DOHH2 (cell line): ENCODE measurements at regions not wholly inside any gene's neighbourhood (a gene's known extent, or its start where the extent isn't known, plus 50 kb on each side); places are given as distances from the start of the nearest gene placed in this dataset.

ENCODE experiments used
- H3F3A ChIP-seq: fragments of 200-600 bp; sonication (generic), shearing (Covaris generic); 2 replicates; pipeline ENCODE4 v1.6.0; 2016; ENCODE audit warnings: antibody characterized with exemption, mild to moderate bottlenecking; ENCODE audit not compliant: control insufficient read depth, insufficient read depth
- H3K27ac ChIP-seq: fragments of 200-600 bp; sonication (generic); 2 replicates; pipeline ENCODE4 v1.5.1; 2014; ENCODE audit warnings: low read depth, mild to moderate bottlenecking, low read length, moderate library complexity
- H3K27me3 ChIP-seq: fragments of 200-600 bp; sonication (generic); 2 replicates; pipeline ENCODE4 v1.6.1; 2014; ENCODE audit warnings: mild to moderate bottlenecking, low read length, mixed read lengths; ENCODE audit not compliant: control insufficient read depth
- H3K36me3 ChIP-seq: fragments of 200-600 bp; sonication (generic); 2 replicates; pipeline ENCODE4 v1.6.1; 2014; ENCODE audit warnings: mild to moderate bottlenecking, low read length, moderate library complexity, mixed read lengths; ENCODE audit not compliant: control insufficient read depth
- H3K4me1 ChIP-seq: fragments of 200-600 bp; sonication (generic); 2 replicates; pipeline ENCODE4 v1.6.1; 2014; ENCODE audit warnings: mild to moderate bottlenecking, low read length, mixed read lengths; ENCODE audit not compliant: control insufficient read depth
- H3K4me2 ChIP-seq: fragments of 200-600 bp; sonication (generic); 2 replicates; pipeline ENCODE4 v1.6.0; 2014; ENCODE audit warnings: mild to moderate bottlenecking, low read length, moderate library complexity
- H3K4me3 ChIP-seq: fragments of 200-600 bp; sonication (generic); 2 replicates; pipeline ENCODE4 v1.5.1; 2014; ENCODE audit warnings: mild to moderate bottlenecking, low read length, mixed read lengths
- H3K79me2 ChIP-seq: fragments of 200-600 bp; sonication (generic); 2 replicates; pipeline ENCODE4 v1.6.1; 2014; ENCODE audit warnings: mild to moderate bottlenecking, low read length, mixed read lengths; ENCODE audit not compliant: control insufficient read depth
- H3K9me2 ChIP-seq: fragments of 200-600 bp; sonication (generic); replicated peaks from 2 replicates; pipeline ENCODE4 v1.6.1; 2014; ENCODE audit warnings: mild to moderate bottlenecking, low read length, mixed read lengths; ENCODE audit not compliant: control insufficient read depth
- H3K9me3 ChIP-seq: fragments of 200-600 bp; sonication (generic); 2 replicates; pipeline ENCODE4 v1.6.1; 2014; ENCODE audit warnings: antibody characterized with exemption, low read length, mixed read lengths; ENCODE audit not compliant: control insufficient read depth, insufficient read depth
- H4K20me1 ChIP-seq: fragments of 200-600 bp; sonication (generic); 2 replicates; pipeline ENCODE4 v1.6.0; 2014; ENCODE audit warnings: low read depth, mild to moderate bottlenecking, antibody characterized with exemption, low read length, moderate library complexity; ENCODE audit not compliant: control insufficient read depth, insufficient read depth
- CTCF ChIP-seq: fragments of 200-600 bp; sonication (generic); IDR thresholded peaks from one replicate; pipeline ENCODE4 v1.5.1; 2014; ENCODE audit warnings: antibody characterized with exemption, mild to moderate bottlenecking, low read depth, low read length; ENCODE audit not compliant: poor library complexity, severe bottlenecking
- EZH2phosphoT487 ChIP-seq: fragments of 200-600 bp; sonication (generic); IDR thresholded peaks from 2 replicates; pipeline ENCODE4 v1.6.1; 2017; ENCODE audit warnings: borderline replicate concordance, mild to moderate bottlenecking, antibody characterized with exemption, low read length, moderate library complexity, mixed read lengths

GRCh38 chr1:238153939-238154338 is 263.2 kb upstream of the ZP4 start:
- no peaks in the 10 kb centered on the region for H3K27me3 ChIP-seq
- H3K9me3 ChIP-seq: no peaks in the 10 kb centered on the region
- H3F3A ChIP-seq: no peaks in the 10 kb centered on the region
- no peaks in the 10 kb centered on the region for H3K79me2 ChIP-seq
- H3K4me1 ChIP-seq: no peaks in the 10 kb centered on the region
- no peak overlapping the region for H3K27ac ChIP-seq
- no peaks in the 10 kb centered on the region for H4K20me1 ChIP-seq
- H3K4me2 ChIP-seq: no peak overlapping the region
- no peak overlapping the region for H3K4me3 ChIP-seq
- H3K36me3 ChIP-seq: no peaks in the 10 kb centered on the region
- no peaks in the 10 kb centered on the region for H3K9me2 ChIP-seq
- TF ChIP-seq EZH2phosphoT487: no peak
- TF ChIP-seq CTCF: no peak

- H3K36me3 ChIP-seq: no peaks in the 10 kb centered on the region
- H3F3A ChIP-seq: no peaks in the 10 kb centered on the region
- H3K4me1 ChIP-seq: no peaks in the 10 kb centered on the region
- H3K27ac ChIP-seq: no peak overlapping the region
- H3K4me3 ChIP-seq: no peak overlapping the region
- no peaks in the 10 kb centered on the region for H3K79me2 ChIP-seq
- no peaks in the 10 kb centered on the region for H4K20me1 ChIP-seq
- H3K9me3 ChIP-seq: no peaks in the 10 kb centered on the region
- H3K4me2 ChIP-seq: no peak overlapping the region
- H3K9me2 ChIP-seq: no peaks in the 10 kb centered on the region
- TF ChIP-seq CTCF (no peak), EZH2phosphoT487 (no peak)
- no peaks in the 10 kb centered on the region for H3K27me3 ChIP-seq
These were observed 262.5 kb upstream of the ZP4 start for GRCh38 chr1:238153253-238153652.

GRCh38 chr1:238152119-238152518 is 261.4 kb upstream of the ZP4 start:
- no peaks in the 10 kb centered on the region for H3F3A ChIP-seq
- H3K9me3 ChIP-seq: no peaks in the 10 kb centered on the region
- no peaks in the 10 kb centered on the region for H3K79me2 ChIP-seq

More at GRCh38 chr1:238152119-238152518, 261.4 kb upstream of the ZP4 start:
- Histone ChIP-seq H3K4me1 (no peaks in the 10 kb centered on the region), H3K9me2 (no peaks in the 10 kb centered on the region), H3K27me3 (no peaks in the 10 kb centered on the region), H3K36me3 (no peaks in the 10 kb centered on the region), H3K4me2 (no peak overlapping the region), H4K20me1 (no peaks in the 10 kb centered on the region), H3K27ac (no peak overlapping the region), H3K4me3 (no peak overlapping the region)
- TF ChIP-seq CTCF (no peak), EZH2phosphoT487 (no peak)
